GM12865 (cell line): ENCODE measurements at regions not wholly inside any gene's neighbourhood (a gene's known extent, or its start where the extent isn't known, plus 50 kb on each side); places are given as distances from the start of the nearest gene placed in this dataset.

ENCODE experiments used
- DNase-seq: peaks from one replicate; pipeline ENCODE4 v3.0.0; 2010; ENCODE audit warnings: low read depth
- H3K4me3 ChIP-seq: 2 replicates; pipeline ENCODE4 v1.5.1; 2011; ENCODE audit warnings: mild to moderate bottlenecking, low read depth, low read length, control low read depth
- TF ChIP-seq, protein P1 (sequence below): IDR thresholded peaks from 2 replicates; pipeline ENCODE4 v1.5.1; 2011; ENCODE audit warnings: low read length, control low read depth, low read depth, inconsistent platforms; ENCODE audit not compliant: insufficient read depth; ENCODE audit errors: missing control alignments

DNA sequence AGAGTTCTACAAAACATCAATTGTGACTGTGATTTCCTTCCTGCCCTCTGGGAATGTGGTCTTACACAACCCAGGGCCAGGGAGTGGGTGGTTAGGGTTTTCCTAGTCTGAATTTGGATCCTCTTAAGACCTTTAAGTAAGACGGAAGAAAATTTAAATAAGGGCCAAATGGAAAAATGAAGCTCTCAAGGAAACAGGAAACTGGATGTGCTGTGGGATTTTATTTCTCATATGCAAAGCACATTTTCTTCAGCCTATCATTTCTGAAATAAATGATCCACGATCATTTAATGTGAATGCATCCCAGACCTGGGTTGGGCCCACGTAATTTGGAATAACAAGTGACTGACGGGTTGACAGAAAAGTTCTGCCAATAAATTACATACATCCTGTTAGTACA, 243.6 kb downstream of the CLIC5 start:
- TF ChIP-seq, protein P1, sequence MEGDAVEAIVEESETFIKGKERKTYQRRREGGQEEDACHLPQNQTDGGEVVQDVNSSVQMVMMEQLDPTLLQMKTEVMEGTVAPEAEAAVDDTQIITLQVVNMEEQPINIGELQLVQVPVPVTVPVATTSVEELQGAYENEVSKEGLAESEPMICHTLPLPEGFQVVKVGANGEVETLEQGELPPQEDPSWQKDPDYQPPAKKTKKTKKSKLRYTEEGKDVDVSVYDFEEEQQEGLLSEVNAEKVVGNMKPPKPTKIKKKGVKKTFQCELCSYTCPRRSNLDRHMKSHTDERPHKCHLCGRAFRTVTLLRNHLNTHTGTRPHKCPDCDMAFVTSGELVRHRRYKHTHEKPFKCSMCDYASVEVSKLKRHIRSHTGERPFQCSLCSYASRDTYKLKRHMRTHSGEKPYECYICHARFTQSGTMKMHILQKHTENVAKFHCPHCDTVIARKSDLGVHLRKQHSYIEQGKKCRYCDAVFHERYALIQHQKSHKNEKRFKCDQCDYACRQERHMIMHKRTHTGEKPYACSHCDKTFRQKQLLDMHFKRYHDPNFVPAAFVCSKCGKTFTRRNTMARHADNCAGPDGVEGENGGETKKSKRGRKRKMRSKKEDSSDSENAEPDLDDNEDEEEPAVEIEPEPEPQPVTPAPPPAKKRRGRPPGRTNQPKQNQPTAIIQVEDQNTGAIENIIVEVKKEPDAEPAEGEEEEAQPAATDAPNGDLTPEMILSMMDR, result no peak

GRCh38 chr6:45763281-45763680, 252.4 kb downstream of the CLIC5 start:
- H3K4me3 ChIP-seq, result no peak overlapping the region
- no peak for DNase-seq
- TF ChIP-seq, protein P1, result no peak

More for the DNA sequence above, 243.6 kb downstream of the CLIC5 start:
- DNase-seq, result no peak
- H3K4me3 ChIP-seq, result no peak overlapping the region

- H3K4me3 ChIP-seq, result no peak overlapping the region
- TF ChIP-seq, protein P1, result no peak
- DNase-seq, result no peak
These were observed 256.2 kb downstream of the CLIC5 start for GRCh38 chr6:45759472-45759810.

DNA sequence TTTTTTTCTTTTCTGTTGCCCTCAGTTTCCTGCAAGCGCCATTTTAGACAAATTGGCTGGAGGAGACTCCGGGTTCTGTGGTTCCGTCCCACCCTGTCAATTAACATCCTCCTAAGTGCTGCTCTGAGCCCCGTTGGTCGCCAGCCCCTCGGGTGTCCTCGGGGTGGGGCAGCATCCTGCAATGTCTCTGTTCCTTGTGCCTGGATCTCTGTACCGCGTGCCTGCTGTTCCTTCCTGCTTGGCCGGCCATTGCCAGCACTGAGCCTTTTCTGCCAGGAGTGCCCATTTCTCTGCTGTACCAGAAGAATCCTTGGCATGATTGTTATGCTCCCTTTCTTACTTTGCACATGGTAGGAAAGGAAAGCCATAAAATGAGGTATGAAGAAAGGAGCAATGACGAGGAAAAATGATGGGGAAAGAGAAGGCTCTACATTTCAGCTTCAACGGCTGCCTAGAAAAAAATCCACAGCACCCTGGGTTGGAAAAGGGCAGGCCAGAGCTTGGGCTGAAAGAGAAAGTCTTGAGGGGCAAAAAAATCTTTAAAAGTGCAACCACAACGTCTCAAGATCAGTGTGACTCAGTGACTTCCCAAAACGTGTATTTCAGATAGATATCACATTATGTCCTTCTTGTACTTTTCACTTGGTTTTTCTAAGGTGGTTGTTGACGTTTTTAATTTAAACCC, 256.7 kb downstream of the CLIC5 start:
- H3K4me3 ChIP-seq, result no peak overlapping the region
- DNase-seq, result no peak
- TF ChIP-seq, protein P1, result no peak

- TF ChIP-seq, protein P1, result no peak
- H3K4me3 ChIP-seq, result no peak overlapping the region
- DNase-seq, result no peak
These were observed 258.1 kb downstream of the CLIC5 start for GRCh38 chr6:45757443-45758130.

DNA sequence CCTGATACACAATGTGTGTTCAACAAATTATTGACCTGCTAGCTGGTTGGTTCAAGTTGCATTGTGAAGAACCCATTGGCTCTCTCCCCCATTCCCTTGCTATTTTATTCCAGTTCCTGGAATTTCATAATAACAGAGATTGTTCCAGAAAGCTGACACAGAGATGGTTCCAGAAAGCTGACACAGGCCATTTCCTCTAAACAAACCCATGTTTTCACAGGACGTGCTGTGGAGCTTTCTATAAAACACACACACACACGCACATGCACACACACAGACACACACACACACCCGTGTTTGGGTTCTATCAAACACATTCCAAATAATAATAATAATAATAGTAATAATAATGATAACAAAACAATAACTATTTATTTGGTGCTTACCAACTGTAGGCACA, 259.1 kb downstream of the CLIC5 start:
- DNase-seq, result no peak
- H3K4me3 ChIP-seq, result no peak overlapping the region
- TF ChIP-seq, protein P1, result no peak

DNA sequence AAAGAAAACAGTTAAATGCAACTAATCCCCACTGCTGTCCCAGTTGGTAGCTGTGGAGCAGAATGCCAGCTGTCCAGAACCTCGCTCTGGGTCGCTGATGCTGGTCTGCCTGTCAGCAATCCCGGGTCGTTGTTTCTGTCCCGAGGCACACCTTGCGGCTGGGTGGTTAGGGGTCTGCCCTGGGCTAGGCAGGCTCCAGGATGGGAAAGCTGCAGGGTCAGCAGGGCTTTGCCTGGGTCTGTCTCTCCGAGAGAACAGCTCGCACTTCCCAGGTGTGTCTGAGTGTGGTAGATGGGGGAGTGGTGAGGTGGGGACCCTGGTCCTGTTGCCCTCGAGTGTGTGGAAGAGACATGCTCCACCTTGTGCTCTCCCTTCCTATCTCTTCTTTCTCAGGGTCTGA, 261.2 kb downstream of the CLIC5 start:
- H3K4me3 ChIP-seq, result no peak overlapping the region
- no peak for DNase-seq
- TF ChIP-seq, protein P1, result no peak
